ENCODE measurements at regions not wholly inside any gene's neighbourhood (a gene's known extent, or its start where the extent isn't known, plus 50 kb on each side); places are given as distances from the start of the nearest gene placed in this dataset.

- no peaks in the 10 kb centered on the region for H3K36me3 Mint-ChIP-seq (ENCODE audit: unreplicated experiment)
- no peak overlapping the region for H3K4me3 Mint-ChIP-seq (ENCODE audit: unreplicated experiment)
- H3K9me3 Mint-ChIP-seq (ENCODE audit: unreplicated experiment): no peaks in the 10 kb centered on the region
- TF ChIP-seq CTCF (IDR thresholded peaks at IDR 0.05): no peak
- no peaks in the 10 kb centered on the region for H3K4me1 Mint-ChIP-seq (ENCODE audit: unreplicated experiment)
- peaks cover 15% of the 10 kb centered on the region for H3K27me3 Mint-ChIP-seq (ENCODE audit: unreplicated experiment)
- H3K27ac Mint-ChIP-seq (ENCODE audit: unreplicated experiment): no peak overlapping the region
- DNase-seq (ENCODE audit: extremely low spot score, unreplicated experiment): no peak
Measured at GRCh38 chr2:8260213-8260612, 421.6 kb upstream of the ID2 start.

- Mint-ChIP-seq H3K27ac (ENCODE audit: unreplicated experiment) (no peak overlapping the region), H3K4me1 (ENCODE audit: unreplicated experiment) (no peaks in the 10 kb centered on the region)
Measured at GRCh38 chr2:8263901-8264300, 418.0 kb upstream of the ID2 start.

GRCh38 chr2:8264981-8265380, 416.9 kb upstream of the ID2 start:
- H3K27me3 Mint-ChIP-seq (ENCODE audit: unreplicated experiment): peaks cover 11% of the 10 kb centered on the region
- no peak for DNase-seq (ENCODE audit: extremely low spot score, unreplicated experiment)
- no peak overlapping the region for H3K4me3 Mint-ChIP-seq (ENCODE audit: unreplicated experiment)
- no peak overlapping the region for H3K27ac Mint-ChIP-seq (ENCODE audit: unreplicated experiment)
- TF ChIP-seq CTCF (IDR thresholded peaks at IDR 0.05): no peak
- no peaks in the 10 kb centered on the region for H3K36me3 Mint-ChIP-seq (ENCODE audit: unreplicated experiment)
- H3K4me1 Mint-ChIP-seq (ENCODE audit: unreplicated experiment): no peaks in the 10 kb centered on the region
- no peaks in the 10 kb centered on the region for H3K9me3 Mint-ChIP-seq (ENCODE audit: unreplicated experiment)

More at GRCh38 chr2:8263901-8264300, 418.0 kb upstream of the ID2 start:
- TF ChIP-seq CTCF (IDR thresholded peaks at IDR 0.05): no peak
- H3K9me3 Mint-ChIP-seq (ENCODE audit: unreplicated experiment): no peaks in the 10 kb centered on the region
- no peaks in the 10 kb centered on the region for H3K36me3 Mint-ChIP-seq (ENCODE audit: unreplicated experiment)
- DNase-seq (ENCODE audit: extremely low spot score, unreplicated experiment): no peak
- H3K4me3 Mint-ChIP-seq (ENCODE audit: unreplicated experiment): no peak overlapping the region
- peaks cover 11% of the 10 kb centered on the region for H3K27me3 Mint-ChIP-seq (ENCODE audit: unreplicated experiment)

GRCh38 chr2:8265476-8266226, 416.2 kb upstream of the ID2 start:
- DNase-seq (ENCODE audit: extremely low spot score, unreplicated experiment): no peak
- no peaks in the 10 kb centered on the region for H3K36me3 Mint-ChIP-seq (ENCODE audit: unreplicated experiment)
- peaks cover 9% of the 10 kb centered on the region for H3K27me3 Mint-ChIP-seq (ENCODE audit: unreplicated experiment)
- H3K9me3 Mint-ChIP-seq (ENCODE audit: unreplicated experiment): no peaks in the 10 kb centered on the region
- H3K4me3 Mint-ChIP-seq (ENCODE audit: unreplicated experiment): no peak overlapping the region
- TF ChIP-seq CTCF (IDR thresholded peaks at IDR 0.05): no peak
- H3K27ac Mint-ChIP-seq (ENCODE audit: unreplicated experiment): no peak overlapping the region
- no peaks in the 10 kb centered on the region for H3K4me1 Mint-ChIP-seq (ENCODE audit: unreplicated experiment)

- TF ChIP-seq CTCF (IDR thresholded peaks at IDR 0.05): no peak
- DNase-seq (ENCODE audit: extremely low spot score, unreplicated experiment): no peak
- Mint-ChIP-seq H3K27ac (ENCODE audit: unreplicated experiment) (no peak overlapping the region), H3K4me1 (ENCODE audit: unreplicated experiment) (no peaks in the 10 kb centered on the region), H3K4me3 (ENCODE audit: unreplicated experiment) (no peak overlapping the region), H3K27me3 (ENCODE audit: unreplicated experiment) (peaks cover 5% of the 10 kb centered on the region), H3K36me3 (ENCODE audit: unreplicated experiment) (no peaks in the 10 kb centered on the region), H3K9me3 (ENCODE audit: unreplicated experiment) (no peaks in the 10 kb centered on the region)
Measured at GRCh38 chr2:8266563-8266962, 415.3 kb upstream of the ID2 start.
